ENCODE measurements at regions not wholly inside any gene's neighbourhood (a gene's known extent, or its start where the extent isn't known, plus 50 kb on each side); places are given as distances from the start of the nearest gene placed in this dataset.
"Not testable (repeated sequence)": the region's sequence is repeated elsewhere in the genome, so short reads cannot be mapped to it uniquely, and the experiment has no call there.

DNA sequence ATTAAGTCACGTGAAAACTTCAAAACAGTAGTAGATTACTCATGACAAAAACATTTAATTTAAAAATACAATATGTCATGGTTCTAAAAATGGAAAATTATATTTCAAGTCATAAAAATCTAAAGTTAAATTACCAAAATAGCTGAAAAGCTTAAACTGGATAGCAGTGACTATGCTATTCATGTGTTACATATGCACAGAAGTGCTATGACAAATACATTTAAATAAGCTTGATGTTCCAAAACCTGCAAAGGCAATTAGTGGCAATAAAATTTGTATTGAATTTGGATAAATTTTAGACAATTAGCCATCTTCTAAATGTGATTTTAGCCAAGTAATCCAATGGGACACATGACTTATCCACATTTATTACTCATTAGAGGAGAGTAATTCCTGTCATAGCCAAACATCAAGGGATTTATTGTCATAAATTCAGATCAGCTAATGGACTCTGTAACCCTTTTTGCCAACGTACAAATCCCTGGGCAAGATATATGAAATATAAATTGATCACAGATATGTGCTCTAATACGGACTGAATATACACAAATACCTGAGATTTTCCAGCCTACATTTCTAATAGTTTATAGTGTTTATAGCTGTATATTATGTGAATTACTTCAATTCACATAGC, 419.4 kb downstream of the ISL1 start:
- no peak for DNase-seq (ENCODE audit: low spot score)

GRCh38 chr5:51806677-51807076, 423.4 kb downstream of the ISL1 start:
- DNase-seq (ENCODE audit: low spot score), result no peak

GRCh38 chr5:51810592-51810991, 427.3 kb downstream of the ISL1 start:
- no peak for DNase-seq (ENCODE audit: low spot score)

GRCh38 chr5:51811883-51812471, 428.7 kb downstream of the ISL1 start:
- no peak for DNase-seq (ENCODE audit: low spot score)

DNA sequence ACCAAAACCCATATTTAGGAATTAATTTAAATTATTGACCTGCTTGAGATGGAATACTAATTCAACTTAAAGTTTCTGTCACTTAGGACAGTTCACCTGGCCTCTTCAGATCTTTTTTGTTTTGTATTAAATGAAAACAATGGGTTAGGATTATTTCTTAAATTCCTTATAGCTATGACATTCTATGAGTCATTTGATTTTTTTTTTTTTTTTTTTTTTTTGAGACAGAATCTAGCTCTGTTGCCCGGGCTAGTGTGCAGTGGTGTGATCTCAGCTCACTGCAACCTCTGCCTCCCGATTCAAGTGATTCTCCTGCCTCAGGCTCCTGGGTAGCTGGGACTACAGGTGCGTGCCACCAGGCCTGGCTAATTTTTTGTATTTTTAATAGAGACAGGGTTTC, 431.6 kb downstream of the ISL1 start:
- not testable (repeated sequence) for DNase-seq (ENCODE audit: low spot score)

DNA sequence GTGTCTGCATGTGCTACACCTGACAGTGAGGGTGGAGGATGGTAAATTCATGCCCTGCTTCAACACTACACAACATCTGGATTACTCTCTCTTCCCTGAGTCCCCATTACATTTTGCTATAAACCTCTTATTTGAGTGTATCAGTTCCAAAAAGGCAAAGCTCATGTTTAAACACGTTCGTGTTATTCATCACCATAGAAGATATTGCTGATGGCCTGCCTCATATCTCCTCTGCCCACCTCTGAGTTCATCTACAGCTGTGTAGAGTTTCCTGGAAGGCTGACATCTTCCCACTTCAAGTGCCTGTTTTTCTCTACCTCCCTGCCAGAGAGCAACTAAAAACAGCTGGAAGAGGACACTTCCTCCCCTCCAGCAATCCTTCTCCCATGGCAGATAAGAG, 433.2 kb downstream of the ISL1 start:
- DNase-seq (ENCODE audit: low spot score), result no peak

DNA sequence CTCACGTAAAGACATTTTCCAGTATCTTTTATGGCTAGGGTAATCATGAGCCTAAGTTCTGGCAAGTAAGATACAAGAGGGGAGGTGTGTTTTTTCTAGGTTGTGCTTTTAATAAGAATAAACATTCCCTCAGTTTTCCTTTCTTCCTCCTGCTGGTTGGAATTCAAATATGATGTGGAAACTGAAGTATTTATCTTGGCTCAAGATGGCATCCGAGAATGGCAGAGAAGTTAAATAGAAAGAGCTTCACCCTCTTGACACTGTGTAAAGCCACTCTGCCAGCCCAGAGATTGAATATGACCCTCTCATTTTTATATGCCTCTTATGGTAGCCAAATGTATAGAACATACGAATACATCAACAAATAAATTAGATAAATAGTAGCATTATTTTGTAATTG, 438.4 kb downstream of the ISL1 start:
- DNase-seq (ENCODE audit: low spot score), result no peak

GRCh38 chr5:51829230-51829629, 446.0 kb downstream of the ISL1 start:
- no peak for DNase-seq (ENCODE audit: low spot score)

DNA sequence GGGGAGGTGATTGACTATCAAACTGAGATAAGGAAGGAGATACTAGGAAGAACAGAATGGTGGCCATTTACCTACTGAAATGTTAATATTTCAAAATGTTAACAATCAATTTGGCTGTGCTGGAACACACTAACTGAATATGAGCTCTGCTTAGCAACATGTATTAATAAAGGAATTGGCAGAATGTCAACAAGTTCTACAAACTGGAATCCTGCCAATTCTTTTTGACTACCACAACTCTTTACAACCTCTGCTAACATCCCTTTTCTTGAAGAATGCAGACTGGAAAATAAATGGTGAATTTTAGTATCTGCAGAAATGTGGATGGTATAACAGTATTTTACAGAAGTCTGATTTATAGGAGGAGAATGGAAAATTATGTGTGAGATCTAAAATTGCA, 446.4 kb downstream of the ISL1 start:
- no peak for DNase-seq (ENCODE audit: low spot score)

- DNase-seq (ENCODE audit: low spot score), result no peak
These were observed 449.8 kb downstream of the ISL1 start for GRCh38 chr5:51832934-51833470.

GRCh38 chr5:51838459-51838858, 455.2 kb downstream of the ISL1 start:
- DNase-seq (ENCODE audit: low spot score), result no peak

DNA sequence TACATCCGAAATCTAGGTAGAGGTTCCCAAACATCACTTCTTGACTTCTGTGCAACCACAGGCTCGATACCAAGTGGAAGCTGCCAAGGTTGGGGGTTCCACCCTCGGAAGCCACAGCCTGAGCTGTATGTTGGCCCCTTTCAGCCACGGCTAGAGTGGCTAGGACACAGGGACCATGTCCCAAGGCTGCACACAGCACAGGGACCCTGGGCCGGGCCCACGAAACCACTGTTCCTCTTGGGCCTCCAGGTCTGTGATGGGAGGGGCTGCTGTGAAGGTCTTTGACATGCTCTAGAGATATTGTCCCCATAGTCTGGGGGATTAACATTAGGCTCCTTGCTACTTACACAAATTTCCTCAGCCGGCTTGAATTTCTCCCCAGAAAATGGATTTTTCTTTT, 460.6 kb downstream of the ISL1 start:
- DNase-seq (ENCODE audit: low spot score), result no peak

DNA sequence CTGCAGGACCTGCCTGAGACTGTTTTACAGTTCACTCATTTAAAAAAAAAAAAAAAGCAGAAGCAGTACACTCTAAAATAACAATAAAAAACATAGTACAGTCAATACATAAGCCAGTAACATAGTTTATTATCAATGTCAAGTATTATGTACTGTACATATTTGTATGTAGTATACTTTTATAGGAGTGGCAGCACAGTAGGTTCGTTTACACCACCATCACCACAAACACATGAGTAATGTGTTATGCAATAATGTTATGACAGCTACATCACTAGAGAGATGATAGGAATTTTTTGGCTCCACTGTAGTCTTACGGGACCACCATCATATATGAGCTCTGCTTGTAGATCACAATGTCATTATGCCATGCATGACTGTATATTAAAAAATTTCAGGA, 462.8 kb downstream of the ISL1 start:
- no peak for DNase-seq (ENCODE audit: low spot score)

GRCh38 chr5:51859624-51860023, 476.4 kb downstream of the ISL1 start:
- no peak for DNase-seq (ENCODE audit: low spot score)

GRCh38 chr5:51860532-51861018, 477.3 kb downstream of the ISL1 start:
- DNase-seq (ENCODE audit: low spot score), result no peak

DNA sequence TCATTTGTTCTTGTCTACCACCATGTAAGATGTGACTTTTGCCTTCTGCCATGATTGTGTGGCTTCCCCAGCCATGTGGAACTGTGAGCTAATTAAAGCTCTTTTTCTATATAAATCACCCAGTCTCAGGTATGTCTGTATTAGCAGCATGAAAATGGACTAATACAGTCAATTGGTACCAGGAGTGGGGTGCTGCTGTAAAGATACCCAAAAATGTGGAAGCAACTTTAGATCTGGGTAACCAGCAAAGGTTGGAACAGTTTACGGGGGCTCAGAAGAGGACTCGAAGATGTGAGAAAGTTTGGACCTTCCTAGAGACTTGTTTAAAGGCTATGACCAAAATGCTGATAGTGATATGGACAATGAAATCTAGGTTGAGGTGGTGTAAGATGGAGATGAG, 488.9 kb downstream of the ISL1 start:
- no peak for DNase-seq (ENCODE audit: low spot score)

DNA sequence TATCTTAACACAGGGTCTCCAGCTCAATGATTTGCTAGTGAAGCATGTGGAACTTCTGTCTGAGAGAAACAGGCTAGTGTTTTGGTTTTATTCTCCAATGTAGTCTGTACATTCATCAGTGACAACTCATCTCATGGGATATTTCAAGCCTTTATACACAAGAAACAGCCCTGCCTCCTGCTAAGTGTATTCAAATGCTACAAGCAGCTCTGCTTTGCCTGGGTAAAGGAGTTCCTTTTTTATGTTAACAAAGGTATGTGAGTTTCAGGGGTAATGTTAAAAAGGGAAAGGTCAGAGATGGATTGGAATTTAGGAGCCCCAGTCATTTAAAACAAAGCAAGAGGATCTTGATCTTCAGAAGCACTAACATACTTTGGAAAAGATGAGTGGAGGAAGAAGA, 498.7 kb downstream of the ISL1 start:
- DNase-seq (ENCODE audit: low spot score), result no peak

- no peak for DNase-seq (ENCODE audit: low spot score)
These were observed 499.4 kb downstream of the ISL1 start for GRCh38 chr5:51882647-51883046.

- no peak for DNase-seq (ENCODE audit: low spot score)
These were observed 506.5 kb downstream of the ISL1 start for GRCh38 chr5:51889703-51890102.

GRCh38 chr5:51890435-51891116, 507.3 kb downstream of the ISL1 start:
- DNase-seq (ENCODE audit: low spot score), result no peak

GRCh38 chr5:51892680-51893079, 509.4 kb downstream of the ISL1 start:
- no peak for DNase-seq (ENCODE audit: low spot score)

DNA sequence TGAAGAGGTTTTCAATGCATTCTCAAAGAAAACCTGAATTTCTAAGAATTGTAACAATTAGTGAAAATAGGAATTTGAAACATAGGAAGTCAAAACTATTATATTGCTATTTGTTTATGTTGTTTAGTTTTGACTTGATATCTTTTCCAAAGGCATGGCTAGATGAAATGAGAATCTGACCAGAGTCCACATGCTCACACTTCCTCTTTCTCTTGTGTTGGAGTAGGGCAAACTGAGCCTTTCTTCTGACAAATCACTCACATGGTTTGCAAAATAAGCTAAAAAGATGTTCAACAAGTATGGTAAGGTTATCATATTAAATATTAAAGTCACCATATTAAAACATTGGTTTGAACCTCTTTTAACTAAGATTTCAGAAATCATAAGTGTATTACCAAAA, 512.6 kb downstream of the ISL1 start:
- no peak for DNase-seq (ENCODE audit: low spot score)

DNA sequence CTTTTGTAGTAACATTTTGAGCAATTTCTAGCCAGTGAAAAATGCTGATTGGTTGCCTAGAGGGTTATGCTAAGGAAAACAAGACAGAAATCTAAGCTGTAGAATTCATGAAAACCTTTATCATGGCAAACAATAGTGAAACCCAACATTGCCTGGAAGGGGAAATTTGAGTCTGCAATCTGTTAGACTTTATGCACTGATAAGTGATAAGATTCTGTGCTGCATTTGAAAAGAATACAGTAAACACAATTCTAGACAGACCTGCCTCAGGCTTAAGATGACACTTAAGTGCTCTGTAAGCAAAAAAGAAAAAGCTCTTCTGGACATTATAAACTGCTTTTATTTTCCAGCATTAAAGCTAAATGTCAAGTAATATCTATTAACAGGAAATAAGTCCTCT, 519.3 kb downstream of the ISL1 start:
- DNase-seq (ENCODE audit: low spot score), result no peak

Measured in cerebellar cortex (tissue), 1 donor.